Esophagus squamous epithelium (tissue), 4 donors: ENCODE measurements at regions not wholly inside any gene's neighbourhood (a gene's known extent, or its start where the extent isn't known, plus 50 kb on each side); places are given as distances from the start of the nearest gene placed in this dataset.

Experiments used
- POLR2A ChIP-seq, 4 donors: fragments of 450-650 bp; IDR thresholded peaks; one replicate each; pipeline ENCODE4 v1.6.1; 2017; ENCODE audit warnings: antibody characterized with exemption in 4 of 4, mild to moderate bottlenecking in 4 of 4, moderate library complexity in 3 of 4
- TF ChIP-seq, protein P1 (sequence below), 6 experiments: fragments of 450-650 bp in 4 of 6; fragments of 200-600 bp in 2 of 6; sonication (generic) in 2 of 6; IDR thresholded peaks; one replicate each; pipeline ENCODE4 v1.5.1; 2016 to 2019; ENCODE audit warnings: antibody characterized with exemption in 6 of 6, mild to moderate bottlenecking in 4 of 6, moderate library complexity in 4 of 6

DNA sequence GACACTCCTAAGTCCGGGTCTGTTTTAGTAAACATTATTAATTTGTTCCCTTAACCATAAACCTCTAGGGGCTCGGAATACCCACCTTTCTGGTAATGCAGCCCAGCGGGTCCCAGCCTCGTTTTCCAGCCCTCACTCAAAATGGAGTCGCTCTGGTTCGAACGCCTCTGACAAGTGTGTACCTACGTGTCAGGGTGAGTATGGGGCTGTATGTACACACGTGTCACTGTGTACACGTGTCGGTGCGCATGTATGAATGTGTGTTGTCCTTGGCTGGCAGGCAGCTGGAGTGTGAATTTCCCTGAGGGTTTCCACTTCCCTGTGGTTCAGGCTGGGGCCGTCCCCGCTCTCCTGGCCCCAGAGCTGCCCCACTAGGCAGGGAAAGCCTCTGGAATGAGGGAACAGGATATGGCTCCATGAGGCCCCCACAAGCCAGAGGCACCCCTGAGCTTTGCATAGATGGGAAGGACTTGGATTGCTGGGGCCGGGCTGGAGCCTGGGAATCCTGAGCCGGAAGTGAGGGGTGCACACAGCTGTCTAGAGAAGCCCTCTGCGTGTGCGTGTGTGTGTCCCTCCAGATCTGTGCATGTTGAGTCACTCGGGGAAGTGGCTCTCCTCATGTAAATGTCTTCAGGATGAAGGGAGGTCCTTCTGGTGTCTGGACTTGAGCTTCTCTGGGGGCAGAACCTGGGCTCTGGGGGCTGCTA is 160.8 kb upstream of the IER5L start:
- TF ChIP-seq, protein P1, sequence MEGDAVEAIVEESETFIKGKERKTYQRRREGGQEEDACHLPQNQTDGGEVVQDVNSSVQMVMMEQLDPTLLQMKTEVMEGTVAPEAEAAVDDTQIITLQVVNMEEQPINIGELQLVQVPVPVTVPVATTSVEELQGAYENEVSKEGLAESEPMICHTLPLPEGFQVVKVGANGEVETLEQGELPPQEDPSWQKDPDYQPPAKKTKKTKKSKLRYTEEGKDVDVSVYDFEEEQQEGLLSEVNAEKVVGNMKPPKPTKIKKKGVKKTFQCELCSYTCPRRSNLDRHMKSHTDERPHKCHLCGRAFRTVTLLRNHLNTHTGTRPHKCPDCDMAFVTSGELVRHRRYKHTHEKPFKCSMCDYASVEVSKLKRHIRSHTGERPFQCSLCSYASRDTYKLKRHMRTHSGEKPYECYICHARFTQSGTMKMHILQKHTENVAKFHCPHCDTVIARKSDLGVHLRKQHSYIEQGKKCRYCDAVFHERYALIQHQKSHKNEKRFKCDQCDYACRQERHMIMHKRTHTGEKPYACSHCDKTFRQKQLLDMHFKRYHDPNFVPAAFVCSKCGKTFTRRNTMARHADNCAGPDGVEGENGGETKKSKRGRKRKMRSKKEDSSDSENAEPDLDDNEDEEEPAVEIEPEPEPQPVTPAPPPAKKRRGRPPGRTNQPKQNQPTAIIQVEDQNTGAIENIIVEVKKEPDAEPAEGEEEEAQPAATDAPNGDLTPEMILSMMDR (IDR thresholded peaks at IDR 0.05) = no peak
- TF ChIP-seq POLR2A (IDR thresholded peaks at IDR 0.05) = no peak
